ENCODE measurements at regions not wholly inside any gene's neighbourhood (a gene's known extent, or its start where the extent isn't known, plus 50 kb on each side); places are given as distances from the start of the nearest gene placed in this dataset.
"Not testable (repeated sequence)": the region's sequence is repeated elsewhere in the genome, so short reads cannot be mapped to it uniquely, and the experiment has no call there.

- TF ChIP-seq CTCF (conservative IDR thresholded peaks at IDR 0.05), result peak; percentile 56
- no peaks in the 10 kb centered on the region for H3K36me3 Mint-ChIP-seq (ENCODE audit: low read depth)
- no peak for DNase-seq (ENCODE audit: low read depth, low spot score)
- no peaks in the 10 kb centered on the region for H3K9me3 Mint-ChIP-seq
- no peak overlapping the region for H3K27ac Mint-ChIP-seq (ENCODE audit: unreplicated experiment)
- no peaks in the 10 kb centered on the region for H3K4me1 Mint-ChIP-seq
- peaks cover 4% of the 10 kb centered on the region for H3K27me3 Mint-ChIP-seq (ENCODE audit: low read depth)
- no peak overlapping the region for H3K4me3 Mint-ChIP-seq
Measured at GRCh38 chr6:159633196-159633595, 59.8 kb downstream of the SOD2 start.

GRCh38 chr6:159631886-159632285 is 61.2 kb downstream of the SOD2 start:
- H3K27ac Mint-ChIP-seq (ENCODE audit: unreplicated experiment), result no peak overlapping the region
- no peaks in the 10 kb centered on the region for H3K36me3 Mint-ChIP-seq (ENCODE audit: low read depth)
- no peaks in the 10 kb centered on the region for H3K9me3 Mint-ChIP-seq
- peaks cover 4% of the 10 kb centered on the region for H3K27me3 Mint-ChIP-seq (ENCODE audit: low read depth)
- H3K4me1 Mint-ChIP-seq, result no peaks in the 10 kb centered on the region
- DNase-seq (ENCODE audit: low read depth, low spot score), result no peak
- H3K4me3 Mint-ChIP-seq, result no peak overlapping the region
- no peak for TF ChIP-seq CTCF (conservative IDR thresholded peaks at IDR 0.05)

- Mint-ChIP-seq H3K27ac (ENCODE audit: unreplicated experiment) (no peak overlapping the region), H3K36me3 (ENCODE audit: low read depth) (no peaks in the 10 kb centered on the region), H3K4me3 (no peak overlapping the region), H3K9me3 (no peaks in the 10 kb centered on the region), H3K4me1 (no peaks in the 10 kb centered on the region), H3K27me3 (ENCODE audit: low read depth) (peaks cover 4% of the 10 kb centered on the region)
- TF ChIP-seq CTCF (conservative IDR thresholded peaks at IDR 0.05), result no peak
- no peak for DNase-seq (ENCODE audit: low read depth, low spot score)
Measured at GRCh38 chr6:159627939-159628338, 65.1 kb downstream of the SOD2 start.

GRCh38 chr6:159626506-159626905 is 66.5 kb downstream of the SOD2 start:
- not testable (repeated sequence) for H3K27me3 Mint-ChIP-seq (ENCODE audit: low read depth); H3K27ac Mint-ChIP-seq (ENCODE audit: unreplicated experiment); H3K36me3 Mint-ChIP-seq (ENCODE audit: low read depth); H3K4me3 Mint-ChIP-seq; H3K9me3 Mint-ChIP-seq; H3K4me1 Mint-ChIP-seq; DNase-seq (ENCODE audit: low read depth, low spot score)

- no peak for DNase-seq (ENCODE audit: low read depth, low spot score)
- peak overlapping the region; percentile 17 for H3K27ac Mint-ChIP-seq (ENCODE audit: unreplicated experiment)
- no peaks in the 10 kb centered on the region for H3K4me1 Mint-ChIP-seq
- peaks cover 20% of the 10 kb centered on the region for H3K27me3 Mint-ChIP-seq (ENCODE audit: low read depth)
- H3K4me3 Mint-ChIP-seq, result no peak overlapping the region
- no peaks in the 10 kb centered on the region for H3K9me3 Mint-ChIP-seq
- TF ChIP-seq CTCF (conservative IDR thresholded peaks at IDR 0.05), result no peak
- H3K36me3 Mint-ChIP-seq (ENCODE audit: low read depth), result no peaks in the 10 kb centered on the region
Measured at GRCh38 chr6:159623156-159623555, 69.9 kb downstream of the SOD2 start.

- Mint-ChIP-seq H3K27me3 (ENCODE audit: low read depth) (peaks cover 20% of the 10 kb centered on the region), H3K4me1 (no peaks in the 10 kb centered on the region), H3K27ac (ENCODE audit: unreplicated experiment) (no peak overlapping the region), H3K9me3 (peaks cover 11% of the 10 kb centered on the region), H3K4me3 (no peak overlapping the region), H3K36me3 (ENCODE audit: low read depth) (peaks cover 9% of the 10 kb centered on the region)
- TF ChIP-seq CTCF (conservative IDR thresholded peaks at IDR 0.05), result no peak
- DNase-seq (ENCODE audit: low read depth, low spot score), result no peak
Measured at GRCh38 chr6:159620947-159621346, 72.1 kb downstream of the SOD2 start.

Measured in neural crest cell (in vitro differentiated cells).